NCI-H748 treated with DMSO at 0.1 percent for 48 hours (cell line): ENCODE measurements at regions not wholly inside any gene's neighbourhood (a gene's known extent, or its start where the extent isn't known, plus 50 kb on each side); places are given as distances from the start of the nearest gene placed in this dataset.
A peak's percentile ranks its signal among the peaks of the same experiment; 100 is the strongest.

Experiments used
- DNase-seq: peaks from one replicate; lab custom pipeline; 2025; lab: John Stamatoyannopoulos, UW

DNA sequence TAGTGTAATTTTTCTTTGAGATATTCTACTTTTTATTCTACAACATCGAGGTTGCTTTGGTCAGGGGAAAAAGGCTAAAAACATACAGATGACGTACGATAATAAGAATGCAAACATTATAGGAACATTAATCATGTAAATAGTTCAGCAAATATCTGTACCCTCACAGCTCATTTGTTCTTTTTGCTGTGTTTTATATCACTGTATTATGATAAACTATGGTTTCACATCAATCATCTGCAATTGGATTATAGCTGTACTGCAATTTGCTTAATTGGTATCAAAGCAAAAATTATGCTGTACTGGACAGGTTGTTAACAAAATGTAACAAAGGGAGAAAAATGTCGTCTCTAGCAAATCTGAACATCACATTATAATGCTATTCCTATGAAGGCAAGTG is 597.1 kb downstream of the EPHA7 start:
- DNase-seq, result no peak

DNA sequence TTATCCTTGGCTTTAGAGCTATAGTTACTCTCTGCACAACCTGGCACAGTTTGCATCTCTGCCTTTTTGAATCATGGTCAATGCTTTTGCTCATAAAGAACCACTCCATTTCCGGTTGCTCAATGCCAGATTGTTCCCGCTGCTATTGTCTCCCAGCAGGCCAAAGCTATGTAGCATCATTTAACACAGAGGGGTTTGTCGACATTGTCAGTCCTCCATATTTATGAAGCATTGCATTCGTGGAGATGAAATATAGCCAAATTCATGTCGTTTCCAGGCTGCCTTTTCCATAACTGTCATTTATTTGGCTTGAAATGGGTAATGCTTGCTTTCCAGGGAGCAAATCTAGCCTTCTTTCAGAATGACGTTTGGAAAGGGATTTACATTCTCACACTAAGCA is 598.8 kb downstream of the EPHA7 start:
- no peak for DNase-seq

DNA sequence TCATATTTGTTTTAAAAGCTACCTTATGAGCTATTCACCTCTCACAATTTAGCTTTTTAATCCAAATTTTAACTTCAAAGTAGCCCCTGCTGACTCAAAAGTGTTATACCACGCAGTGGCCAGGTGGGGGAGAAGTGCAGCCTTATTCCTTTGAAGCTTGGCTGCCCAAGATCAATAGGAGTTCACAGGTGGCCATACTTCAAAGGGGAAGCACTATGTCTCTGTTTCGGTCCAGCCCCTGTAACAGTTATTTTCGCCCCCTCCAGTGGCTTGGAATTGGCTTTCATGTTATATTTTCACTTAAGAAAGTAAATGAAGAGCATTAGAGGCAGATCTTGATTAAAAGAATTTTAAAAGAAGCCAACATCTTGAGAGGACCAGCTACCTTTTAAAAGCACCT is 608.4 kb downstream of the EPHA7 start:
- peak; percentile 60 for DNase-seq

DNA sequence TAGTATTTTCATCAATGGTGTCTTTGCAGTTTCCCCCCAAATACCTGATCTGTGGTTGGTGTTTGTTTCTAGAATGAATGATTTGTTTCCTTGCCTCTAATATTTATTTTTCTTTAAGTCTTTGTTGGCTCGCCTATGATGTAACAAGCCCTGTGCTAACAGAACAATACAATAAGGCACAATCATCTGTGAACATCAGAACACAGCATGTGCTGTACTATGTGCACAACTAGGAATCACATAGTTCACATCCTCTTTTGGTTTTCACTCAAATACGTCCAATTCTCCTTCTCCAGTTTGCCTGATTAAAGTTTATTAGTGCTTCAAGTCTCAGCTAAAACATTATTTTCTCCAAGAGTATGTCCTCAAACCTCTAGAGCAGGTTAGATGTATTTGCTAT is 613.1 kb downstream of the EPHA7 start:
- DNase-seq, result peak; percentile 16

DNA sequence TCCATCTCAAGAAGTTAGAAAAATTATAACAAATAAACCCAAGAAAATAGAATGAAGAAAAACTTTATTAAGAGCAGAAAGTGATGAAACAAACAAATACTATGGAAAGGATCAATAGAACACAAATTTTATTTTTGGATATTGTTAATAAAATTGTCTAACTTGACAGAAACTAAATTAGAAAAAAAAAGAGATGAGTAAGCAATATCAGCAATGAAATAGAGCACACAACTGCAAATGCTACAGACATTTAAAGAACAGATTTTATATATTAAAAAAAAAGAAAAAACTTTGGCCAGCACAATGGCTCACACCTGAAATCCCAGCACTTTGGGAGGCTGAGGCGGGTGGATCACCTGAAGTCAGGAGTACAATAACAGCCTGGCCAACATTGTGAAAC is 628.0 kb downstream of the EPHA7 start:
- DNase-seq, result no peak

DNA sequence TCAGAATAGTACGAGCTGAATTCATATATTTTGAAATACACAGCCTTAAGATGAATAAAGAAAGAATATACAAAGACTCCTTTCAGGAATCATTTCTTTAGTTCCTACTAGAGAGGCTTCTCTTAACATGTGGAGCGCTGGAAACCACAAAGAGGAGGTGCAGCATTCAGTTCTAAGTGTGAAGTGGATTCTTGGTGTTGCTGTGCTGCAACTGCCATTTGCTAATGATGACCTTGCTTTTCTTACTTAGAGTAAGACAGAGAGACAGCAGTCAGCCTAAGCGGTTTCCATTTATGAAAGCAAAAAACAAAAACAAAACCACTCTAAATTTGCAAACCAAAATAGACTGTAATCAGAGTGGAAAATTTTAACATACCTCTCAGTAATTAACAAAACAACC is 629.0 kb downstream of the EPHA7 start:
- no peak for DNase-seq

DNA sequence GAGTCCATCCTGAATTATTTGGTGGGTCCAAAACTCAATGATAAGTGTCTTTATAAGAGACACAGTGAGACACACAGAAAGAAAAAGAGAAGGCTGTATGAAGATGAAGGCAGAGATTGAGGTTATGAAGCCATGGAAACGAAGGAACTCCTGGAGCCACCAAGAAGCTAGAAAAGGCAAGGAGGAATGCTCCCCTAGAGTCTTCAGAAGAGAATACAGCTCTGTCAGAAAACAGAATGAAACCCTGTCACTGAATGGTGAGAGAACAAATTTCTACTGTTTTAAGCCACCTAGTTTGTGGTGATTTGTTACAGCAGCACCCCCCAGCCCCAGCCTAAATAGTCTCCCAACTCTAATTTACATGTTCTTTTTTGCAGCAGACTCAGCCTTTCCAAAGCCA is 635.1 kb downstream of the EPHA7 start:
- no peak for DNase-seq

DNA sequence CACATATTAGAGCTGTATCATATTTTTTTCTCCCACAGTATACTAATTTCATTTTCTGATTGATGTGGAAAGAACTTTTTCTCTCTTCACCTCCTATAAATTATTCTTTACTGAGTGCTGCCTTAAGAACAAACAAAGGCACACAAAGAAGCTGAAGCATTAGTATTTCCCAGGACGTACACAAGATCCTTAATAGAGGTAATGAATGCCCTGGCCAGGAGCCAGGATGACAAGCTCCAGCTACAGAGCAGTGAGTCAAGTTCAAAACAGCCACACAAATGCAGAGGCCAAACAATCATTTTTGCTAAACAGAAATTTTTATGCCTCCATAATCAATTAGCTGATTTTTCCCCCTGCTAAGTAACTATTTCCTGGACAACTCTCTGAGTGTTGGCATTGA is 639.6 kb downstream of the EPHA7 start:
- DNase-seq, result peak; percentile 89

DNA sequence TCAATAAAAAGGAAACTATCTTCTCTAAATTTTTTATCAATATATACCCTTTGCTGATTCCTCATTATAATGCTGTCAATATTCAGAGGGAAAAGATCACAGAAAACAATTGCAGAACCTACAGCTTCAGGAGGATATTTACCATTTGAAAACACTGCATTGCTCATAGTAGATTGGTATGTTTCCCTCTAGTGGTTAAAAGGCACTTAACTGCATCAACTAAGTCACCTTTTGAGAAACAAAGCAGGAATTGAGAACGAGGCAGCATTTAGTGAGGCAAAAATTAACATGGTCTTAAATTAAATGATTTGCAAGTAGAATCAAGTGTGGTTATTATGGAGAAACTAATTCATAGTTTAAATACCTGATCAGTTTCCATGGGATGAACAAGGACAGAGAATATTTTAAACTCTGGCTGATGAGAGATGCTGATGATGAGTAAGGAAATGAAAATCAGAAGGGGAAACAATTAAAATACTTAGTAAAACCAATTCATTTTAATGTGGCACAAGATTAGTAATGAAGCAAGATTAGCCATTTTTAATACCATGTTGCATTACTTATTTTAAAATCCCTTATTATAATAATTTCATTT is 642.1 kb downstream of the EPHA7 start:
- peak; percentile 81 for DNase-seq

DNA sequence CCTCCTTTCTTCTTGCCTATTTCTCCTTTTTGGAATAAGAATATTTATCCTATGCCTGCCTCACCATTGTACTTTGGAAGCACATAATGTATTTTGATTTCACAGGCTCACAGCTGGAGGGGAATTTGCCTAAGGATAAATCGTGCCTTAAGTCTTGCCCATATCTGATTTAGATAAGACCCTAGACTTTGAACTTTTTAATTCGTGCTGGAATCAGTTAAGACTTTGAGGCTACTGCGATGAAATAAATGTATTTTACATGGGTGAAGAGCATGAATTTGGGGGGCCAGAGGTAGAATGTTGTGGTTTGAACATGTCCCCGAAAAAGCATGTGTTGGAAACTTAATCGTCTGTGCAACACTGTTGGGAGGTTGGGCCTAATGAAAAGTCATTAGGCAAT is 648.8 kb downstream of the EPHA7 start:
- DNase-seq, result no peak

DNA sequence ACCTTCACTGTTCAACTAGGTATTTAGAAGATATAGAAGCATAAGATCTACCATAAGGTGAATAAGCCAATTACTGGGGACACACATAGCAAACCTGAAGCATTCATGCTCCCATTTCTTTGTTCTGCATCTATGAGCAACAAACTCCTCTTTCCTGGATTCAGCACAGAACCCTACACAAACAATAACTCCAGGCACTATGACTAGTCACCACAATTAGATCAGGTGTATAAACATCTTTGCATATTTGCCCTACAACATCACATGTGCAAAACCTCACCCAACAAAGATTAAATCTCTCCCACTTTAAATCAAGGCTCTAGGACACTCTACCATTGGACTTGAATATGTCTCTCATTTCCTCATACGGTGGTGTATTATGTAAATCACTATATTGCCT is 652.3 kb downstream of the EPHA7 start:
- no peak for DNase-seq

DNA sequence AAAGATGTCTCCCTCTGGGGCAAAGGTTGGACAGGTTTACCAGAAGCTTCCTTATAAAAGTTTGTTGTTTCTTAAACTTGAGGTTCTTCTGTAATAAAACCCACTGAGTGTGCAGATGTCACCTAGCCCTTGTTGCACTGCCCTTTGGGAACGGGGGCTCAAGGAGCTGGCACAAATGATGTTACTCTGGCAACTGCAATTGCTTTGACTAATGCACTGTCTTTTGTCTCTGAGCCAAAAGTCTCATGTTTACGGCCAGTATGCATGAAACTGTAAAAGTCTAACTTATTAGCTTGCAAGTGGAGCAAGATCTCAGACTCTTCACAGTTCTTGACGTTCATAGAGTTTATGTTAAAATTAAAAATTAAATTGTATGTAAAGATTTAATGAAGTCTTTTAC is 655.7 kb downstream of the EPHA7 start:
- DNase-seq, result no peak

DNA sequence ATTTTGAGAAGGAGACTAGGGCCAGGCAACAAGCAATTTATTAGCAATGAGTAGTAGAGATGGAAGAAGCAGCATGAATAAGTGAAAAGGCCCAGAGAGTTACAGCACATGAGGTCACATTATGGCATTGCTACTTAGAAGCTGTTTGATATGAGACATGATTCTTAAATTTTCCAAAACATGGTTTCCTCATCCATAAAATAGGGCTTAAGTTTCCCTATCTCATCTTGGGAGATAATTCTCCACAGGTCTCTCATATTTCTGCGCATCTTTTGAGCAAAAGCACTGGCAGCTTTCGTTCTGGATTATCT is 656.1 kb downstream of the EPHA7 start:
- DNase-seq, result no peak

DNA sequence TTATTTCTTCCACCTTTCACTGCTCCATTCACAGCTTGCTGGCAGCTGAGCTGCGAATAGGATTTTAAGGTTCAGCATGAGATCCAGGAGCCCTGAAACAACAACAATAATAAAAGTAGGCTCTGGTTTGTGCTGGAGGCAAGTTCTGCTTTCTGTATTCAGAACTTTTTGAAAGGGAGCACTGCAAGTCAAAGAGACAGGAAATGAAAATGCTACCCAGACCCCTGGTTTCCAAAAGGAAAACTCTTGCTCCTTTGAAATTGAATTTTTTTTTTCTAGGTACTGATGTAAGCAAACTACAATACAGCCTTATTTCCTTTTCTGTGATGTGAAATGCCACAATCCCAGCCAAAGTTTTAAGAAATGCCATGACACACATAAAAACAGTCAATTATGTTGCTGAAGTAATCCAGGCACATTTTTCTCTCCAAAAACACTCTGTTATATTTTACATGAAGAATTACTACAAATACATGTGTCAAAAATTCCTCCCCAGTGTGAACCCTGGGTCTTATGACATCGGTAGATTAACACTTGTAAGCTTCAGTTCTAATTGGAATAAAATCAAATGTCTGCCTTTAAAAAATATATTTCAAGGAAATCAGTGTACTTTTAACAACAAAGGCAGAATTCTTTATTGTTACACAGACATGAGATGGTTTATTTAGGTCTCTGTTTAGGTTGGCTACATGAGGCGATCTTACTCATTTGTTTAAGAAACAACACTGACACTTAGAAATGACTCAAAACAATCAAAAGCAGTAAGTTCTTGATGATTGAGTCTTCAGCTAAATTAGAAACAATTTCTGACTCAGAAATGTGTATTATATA is 656.7 kb downstream of the EPHA7 start:
- DNase-seq, result no peak

DNA sequence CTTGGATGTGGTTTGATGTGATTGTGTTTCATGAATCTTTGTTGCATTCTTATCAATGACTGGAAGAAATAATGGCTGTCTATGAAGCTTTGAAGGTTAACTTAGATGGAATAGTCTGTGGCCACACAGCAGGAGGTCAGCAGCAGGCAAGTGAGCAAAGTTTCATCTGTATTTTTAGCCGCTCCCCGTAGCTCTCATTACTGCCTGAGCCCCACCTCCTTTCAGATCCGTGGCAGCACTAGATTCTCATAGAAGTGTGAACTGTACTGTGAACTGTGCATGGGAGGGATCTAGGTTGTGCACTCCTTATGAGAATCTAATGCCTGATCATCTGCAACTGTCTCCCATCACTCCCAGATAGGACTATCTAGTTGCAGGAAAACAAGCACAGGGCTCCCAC is 660.2 kb downstream of the EPHA7 start:
- no peak for DNase-seq

DNA sequence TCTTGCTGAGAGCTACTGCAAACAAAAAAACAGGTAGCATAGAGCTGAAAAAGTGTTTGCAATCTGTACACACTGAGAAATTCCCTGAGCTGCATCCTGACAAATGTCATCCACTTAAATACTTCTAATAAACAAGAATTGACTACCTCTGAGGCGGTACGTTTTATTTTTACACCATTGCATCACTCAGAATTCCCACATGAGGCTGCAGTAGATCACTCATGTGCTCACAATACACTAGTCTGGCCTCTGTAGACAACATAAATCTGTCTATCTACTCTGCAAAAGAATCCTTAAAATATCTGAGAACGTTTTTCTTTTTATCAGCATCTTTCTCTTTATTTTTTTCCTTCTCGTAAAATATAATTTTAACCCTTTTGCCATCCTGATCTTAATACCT is 661.4 kb downstream of the EPHA7 start:
- DNase-seq, result no peak

DNA sequence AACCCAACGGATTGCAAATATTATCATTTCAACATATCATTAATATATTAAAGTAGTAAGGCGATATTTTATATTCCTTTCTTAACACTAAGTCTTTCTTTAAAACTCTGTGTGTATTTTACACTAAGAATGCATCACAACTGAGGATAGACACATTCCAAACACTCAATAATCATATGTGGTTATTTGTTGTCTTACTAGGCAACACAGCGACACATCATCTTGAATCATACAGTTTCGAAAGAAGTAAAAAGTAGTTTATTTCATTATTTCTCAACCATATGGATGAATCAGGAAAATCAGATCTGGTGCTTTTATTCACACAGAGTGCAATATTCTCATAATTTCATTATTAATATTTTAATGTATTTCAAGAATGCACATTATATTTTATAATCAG is 662.4 kb downstream of the EPHA7 start:
- DNase-seq, result no peak

DNA sequence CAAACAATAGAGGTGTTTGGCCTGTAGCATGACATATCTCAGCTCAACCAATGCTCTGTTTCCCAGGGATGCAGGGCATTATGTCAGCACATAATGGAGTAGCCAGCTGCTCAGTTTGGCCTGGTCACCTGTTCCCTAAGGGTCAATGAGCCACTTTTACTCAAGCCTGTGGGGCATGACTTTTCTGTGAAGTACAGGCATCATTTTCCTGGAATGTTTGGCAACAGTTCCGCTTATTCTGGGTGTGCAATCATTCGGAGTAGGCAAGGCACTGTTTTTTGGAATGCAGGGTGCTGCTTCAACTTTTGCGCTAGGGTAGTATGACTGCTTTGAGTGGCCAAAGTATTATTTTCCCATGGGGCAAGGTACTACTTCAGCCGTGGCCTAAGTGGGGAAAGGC is 665.4 kb downstream of the EPHA7 start:
- no peak for DNase-seq

DNA sequence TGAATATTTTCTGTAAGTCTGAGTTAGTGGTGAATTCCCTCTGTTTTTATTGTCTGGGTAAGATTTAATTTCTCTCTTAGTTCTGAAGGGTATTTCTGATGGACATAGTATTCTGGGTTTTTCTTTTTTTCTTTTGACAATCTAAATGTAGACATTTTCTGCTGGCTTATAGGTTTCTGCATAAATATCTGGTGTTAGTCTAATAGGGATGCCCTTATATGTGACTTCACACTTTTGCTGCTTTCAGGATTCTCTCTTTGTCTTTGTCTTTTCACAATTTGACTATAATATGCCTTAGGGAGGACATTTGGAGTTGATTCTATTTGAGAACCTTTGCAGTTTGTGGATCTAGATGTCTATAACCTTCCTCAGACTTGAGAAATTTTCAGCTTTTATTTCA is 667.2 kb downstream of the EPHA7 start:
- no peak for DNase-seq

DNA sequence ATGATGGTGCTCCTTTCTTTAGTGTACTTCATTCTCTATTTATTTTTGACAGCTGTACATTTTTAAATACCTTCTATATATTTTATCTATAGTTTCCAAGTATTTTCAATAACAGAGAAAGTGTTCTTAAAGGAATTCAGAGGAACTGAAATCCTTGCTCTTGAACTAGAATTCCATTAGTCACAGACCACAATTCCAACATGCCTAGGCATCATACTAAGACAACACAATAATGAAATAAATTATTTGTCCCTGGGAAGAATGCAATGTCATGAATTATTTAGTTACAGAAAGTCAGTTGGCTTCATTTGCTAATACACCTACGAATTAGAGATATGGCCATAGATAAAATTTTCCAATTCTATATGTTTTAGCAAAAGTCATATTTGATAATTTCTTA is 671.2 kb downstream of the EPHA7 start:
- no peak for DNase-seq

DNA sequence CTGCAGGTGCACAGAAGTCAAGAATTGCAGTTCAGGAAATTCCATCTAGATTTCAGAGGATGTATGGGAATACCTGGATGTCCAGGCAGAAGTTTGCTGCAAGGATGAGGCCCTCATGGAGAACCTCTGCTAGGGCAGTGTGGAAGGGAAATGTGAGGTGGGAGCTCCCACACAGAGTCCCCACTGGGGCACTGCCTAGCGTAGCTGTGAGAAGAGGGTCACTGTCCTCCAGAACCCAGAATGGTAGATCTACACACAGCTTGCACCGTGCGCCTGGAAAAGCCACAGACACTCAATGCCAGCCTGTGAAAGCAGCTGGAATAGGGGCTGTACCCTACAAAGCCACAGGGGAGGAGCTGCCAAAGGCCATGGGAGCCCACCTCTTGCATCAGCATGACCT is 681.4 kb downstream of the EPHA7 start:
- no peak for DNase-seq

DNA sequence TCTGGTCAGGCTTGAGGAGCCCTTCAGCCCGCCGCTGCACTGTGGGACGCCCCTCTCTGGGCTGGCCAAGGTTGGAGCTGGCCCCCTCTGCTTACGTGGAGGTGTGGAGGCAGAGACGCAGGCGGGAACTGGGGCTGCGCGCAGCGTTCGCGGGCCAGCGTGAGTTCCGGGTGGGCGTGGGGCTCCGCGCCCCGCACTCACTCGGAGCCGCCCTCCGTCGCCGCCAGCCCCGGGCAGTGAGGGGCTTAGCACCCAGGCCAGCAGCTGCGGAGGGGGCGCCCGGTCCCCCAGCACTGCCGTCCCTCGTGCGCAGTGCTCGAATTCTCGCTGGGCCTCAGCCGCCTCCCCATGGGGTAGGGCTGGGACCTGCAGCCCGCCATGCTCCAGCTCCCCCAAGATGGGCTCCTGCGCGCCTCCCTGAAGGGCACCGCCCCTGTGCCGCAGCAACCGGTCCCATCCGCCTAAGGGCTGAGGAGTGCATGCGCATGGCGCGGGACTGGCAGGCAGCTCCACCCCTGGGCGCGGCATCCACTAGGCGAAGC is 695.9 kb downstream of the EPHA7 start:
- no peak for DNase-seq

DNA sequence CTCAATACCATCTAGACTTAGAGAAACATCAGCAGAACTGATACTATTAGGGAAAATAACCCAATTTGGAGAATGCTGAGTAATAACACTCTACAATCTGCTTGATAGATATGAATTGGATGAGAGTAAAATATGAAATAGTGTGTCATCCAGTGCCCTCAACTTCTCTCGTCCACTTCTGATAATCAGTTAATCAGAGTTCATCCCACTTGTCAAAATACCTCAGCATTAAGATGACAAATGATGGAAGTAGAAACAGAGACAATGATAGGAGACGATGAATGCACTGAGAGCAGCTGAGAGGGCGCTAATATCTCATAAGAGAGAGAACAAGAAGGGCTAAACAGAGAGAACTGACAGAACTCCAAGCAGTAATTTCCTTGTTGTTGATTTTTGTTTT is 699.6 kb downstream of the EPHA7 start:
- no peak for DNase-seq

DNA sequence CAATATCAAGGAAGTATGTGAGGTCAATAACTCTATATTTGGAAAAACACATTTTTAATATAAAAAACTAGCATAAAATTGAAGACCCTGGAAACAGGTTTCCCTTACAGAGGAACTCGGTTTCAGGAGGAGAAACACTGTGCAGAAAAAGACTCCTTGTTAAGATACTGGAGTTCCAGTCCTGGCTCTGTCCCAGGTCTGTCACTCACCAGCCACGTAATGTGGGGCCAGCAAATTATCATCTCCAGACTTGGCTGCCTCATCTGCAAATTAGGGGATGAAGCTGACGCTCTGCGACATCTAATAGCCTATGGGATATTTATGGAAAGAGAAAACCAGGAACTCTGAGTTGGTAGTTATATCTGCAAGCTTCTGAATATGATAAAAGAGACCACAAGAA is 702.7 kb downstream of the EPHA7 start:
- no peak for DNase-seq
